HepG2 (cell line): ENCODE measurements at regions not wholly inside any gene's neighbourhood (a gene's known extent, or its start where the extent isn't known, plus 50 kb on each side); places are given as distances from the start of the nearest gene placed in this dataset.

Experiments used
- ATAC-seq: fragments of 200-7000 bp; cut with Tn5 transposase; 3 replicates; pipeline ENCODE4 v1.9.1; 2020; ENCODE audit warnings: mild to moderate bottlenecking, moderate library complexity
- BruUV-seq: library from RNA; stranded (reverse); fragments of 400-500 nt; replicated peaks from 2 replicates; lab custom pipeline; 2021; lab: Mats Ljungman, UMichigan
- CTCF ChIA-PET: fragments of 300-600 bp; formaldehyde crosslinking; extraction: SDS; loops from one replicate; lab custom pipeline; 2021; ENCODE audit warnings: low total read pairs, inconsistent platforms, low intra/inter-chr PET ratio; lab: Yijun Ruan, JAX
- POLR2A ChIA-PET: fragments of 350-600 bp; sonication (Branson Sonifier 250); formaldehyde crosslinking; loops from one replicate; lab custom pipeline; 2020; ENCODE audit warnings: antibody characterized with exemption, inconsistent platforms; lab: Yijun Ruan, JAX
- DNase-seq: peaks from one replicate; pipeline ENCODE4 v3.0.0-alpha.2; 2015; ENCODE audit warnings: low spot score
- FAIRE-seq: peaks from 3 replicates; lab custom pipeline; 2011; peaks lifted over from hg19 to GRCh38; lab: Jason Lieb, UNC
- H2AFZ ChIP-seq: one replicate; pipeline ENCODE4 v1.6.1; 2011; ENCODE audit warnings: low read length, inconsistent platforms
- H3K27ac ChIP-seq: fragments of 300-600 bp; 3 replicates; pipeline ENCODE4 v1.8.0; 2011; ENCODE audit warnings: mixed run types, mild to moderate bottlenecking, mixed read lengths, low read length, inconsistent platforms; ENCODE audit not compliant: insufficient read depth; ENCODE audit errors: extremely low read length
- H3K27me3 ChIP-seq, 2 experiments: fragments of 200-600 bp in 1 of 2; 2 replicates in 1 of 2; 3 replicates in 1 of 2; pipeline versions ENCODE4 v1.6.0 to v1.8.0; 2011; ENCODE audit warnings: low read length in 2 of 2, mild to moderate bottlenecking in 2 of 2, moderate library complexity in 2 of 2, inconsistent platforms in 1 of 2; ENCODE audit not compliant: insufficient read depth in 2 of 2, control insufficient read depth in 1 of 2
- H3K36me3 ChIP-seq, 2 experiments: fragments of 200-600 bp in 1 of 2; replicated peaks in 1 of 2; 2 replicates in 1 of 2; 3 replicates in 1 of 2; pipeline versions ENCODE4 v1.5.1 to v1.8.0; 2011; ENCODE audit warnings: low read length in 2 of 2, inconsistent platforms in 1 of 2; ENCODE audit not compliant: insufficient read depth in 2 of 2, control insufficient read depth in 1 of 2
- H3K4me1 ChIP-seq: 2 replicates; pipeline ENCODE4 v1.5.1; 2012; ENCODE audit warnings: low read length, inconsistent platforms; ENCODE audit not compliant: insufficient read depth
- H3K4me2 ChIP-seq: 2 replicates; pipeline ENCODE4 v1.6.0; 2011; ENCODE audit warnings: low read depth, low read length, inconsistent platforms
- H3K4me3 ChIP-seq, 3 experiments: fragments of 200-600 bp in 1 of 3; sonication (generic), shearing (Covaris generic) in 1 of 3; replicated peaks in 1 of 3; 2 replicates each; pipeline ENCODE4 v1.5.1; 2011 to 2016; ENCODE audit warnings: low read length in 3 of 3, inconsistent platforms in 2 of 3, low read depth in 2 of 3, mild to moderate bottlenecking in 2 of 3, control low read depth in 1 of 3, mixed read lengths in 1 of 3; ENCODE audit not compliant: insufficient read depth in 1 of 3
- H3K79me2 ChIP-seq: one replicate; pipeline ENCODE4 v1.6.1; 2011; ENCODE audit warnings: low read length, inconsistent platforms; ENCODE audit not compliant: insufficient read depth
- H3K9ac ChIP-seq: 2 replicates; pipeline ENCODE4 v1.6.0; 2011; ENCODE audit warnings: mild to moderate bottlenecking, low read depth, low read length, inconsistent platforms; ENCODE audit not compliant: insufficient read depth
- H3K9me3 ChIP-seq: 2 replicates; pipeline ENCODE4 v1.5.1; 2012; ENCODE audit warnings: mild to moderate bottlenecking, low read length
- H4K20me1 ChIP-seq: 2 replicates; pipeline ENCODE4 v1.6.0; 2011; ENCODE audit warnings: inconsistent platforms, mild to moderate bottlenecking, low read length, moderate library complexity; ENCODE audit not compliant: insufficient read depth
- ADNP ChIP-seq: sonication (generic); formaldehyde crosslinking; IDR thresholded peaks from 2 replicates; pipeline ENCODE4 v1.4.0; 2020; ENCODE audit warnings: missing genetic modification reagents
- CC2D1A ChIP-seq: sonication (generic); formaldehyde crosslinking; IDR thresholded peaks from 2 replicates; pipeline ENCODE4 v1.8.1; 2023; ENCODE audit warnings: mild to moderate bottlenecking, missing genetic modification reagents
- CREB1 ChIP-seq, 2 experiments: fragments of 450-650 bp in 1 of 2; IDR thresholded peaks; 2 replicates each; pipeline ENCODE4 v1.6.1; 2016 to 2017; ENCODE audit warnings: control low read depth in 1 of 2, mild to moderate bottlenecking in 1 of 2, missing compliant biosample characterization in 1 of 2, missing genetic modification characterization in 1 of 2
- ELF3 ChIP-seq: IDR thresholded peaks from 2 replicates; pipeline ENCODE4 v1.6.1; 2016; ENCODE audit warnings: missing genetic modification reagents, missing compliant biosample characterization
- GTF2F1 ChIP-seq: fragments of 150-350 bp; IDR thresholded peaks from 2 replicates; pipeline ENCODE4 v1.6.1; 2014; ENCODE audit warnings: low read length
- IRF2 ChIP-seq: IDR thresholded peaks from 2 replicates; pipeline ENCODE4 v1.6.1; 2018; ENCODE audit warnings: missing genetic modification reagents, missing compliant biosample characterization
- KDM3A ChIP-seq: IDR thresholded peaks from 2 replicates; pipeline ENCODE4 v1.6.1; 2018; ENCODE audit warnings: low read depth, missing compliant biosample characterization
- MBD4 ChIP-seq: IDR thresholded peaks from 2 replicates; pipeline ENCODE4 v1.6.1; 2012; ENCODE audit warnings: low read length, inconsistent platforms, borderline replicate concordance
- MBNL3 ChIP-seq: fragments of 250-450 bp; sonication (Bioruptor Pico); conservative IDR thresholded peaks from 2 replicates; pipeline ENCODE4 v1.8.0; 2022; ENCODE audit warnings: mild to moderate bottlenecking, inconsistent platforms
- SMAD1 ChIP-seq: sonication (generic); formaldehyde crosslinking; IDR thresholded peaks from 2 replicates; pipeline ENCODE4 v1.4.0; 2020; ENCODE audit warnings: missing genetic modification reagents, low read depth, mild to moderate bottlenecking, borderline replicate concordance
- TFDP1 ChIP-seq: IDR thresholded peaks from 2 replicates; pipeline ENCODE4 v1.6.1; 2016; ENCODE audit warnings: missing compliant biosample characterization, missing genetic modification reagents, borderline replicate concordance
- TP53 ChIP-seq: sonication (generic); formaldehyde crosslinking; conservative IDR thresholded peaks from 2 replicates; pipeline ENCODE4 v1.4.0; 2020; ENCODE audit warnings: missing genetic modification reagents
- YEATS2 ChIP-seq: sonication (generic); formaldehyde crosslinking; IDR thresholded peaks from 2 replicates; pipeline ENCODE4 v1.4.0; 2020; ENCODE audit warnings: missing genetic modification reagents, borderline replicate concordance
- ZNF282 ChIP-seq: fragments of 450-650 bp; IDR thresholded peaks from 2 replicates; pipeline ENCODE4 v1.6.1; 2018; ENCODE audit not compliant: partially characterized antibody
- ZNF556 ChIP-seq: sonication (generic); formaldehyde crosslinking; IDR thresholded peaks from 2 replicates; pipeline ENCODE4 v1.4.0; 2020; ENCODE audit warnings: mild to moderate bottlenecking, missing genetic modification reagents, borderline replicate concordance
- ZNF678 ChIP-seq: sonication (generic); formaldehyde crosslinking; IDR thresholded peaks from 2 replicates; pipeline ENCODE4 v1.4.0; 2020; ENCODE audit warnings: mild to moderate bottlenecking, missing genetic modification reagents
- ZNF792 ChIP-seq: IDR thresholded peaks from 2 replicates; pipeline ENCODE4 v1.6.1; 2016
- WGBS: methylation state at CpG from one replicate; pipeline ENCODE4 v1.1.6; 2017; ENCODE audit warnings: low lambda C conversion rate; 5-methylcytosine and 5-hydroxymethylcytosine counted together
- in situ Hi-C: cut with HindIII; loops from 2 replicates; pipeline ENCODE4 v1.10.0; 2017; ENCODE audit warnings: low pct_unique_long_range_greater_than_20kb; ENCODE audit not compliant: extremely low pct_ligation_motif_present
- intact Hi-C: fragments of 100-400 bp; cut with micrococcal nuclease; formaldehyde crosslinking; loops from one replicate; pipeline ENCODE4 v1.10.0; 2022; ENCODE audit not compliant: unreplicated experiment

- TF ChIP-seq CC2D1A (CRISPR knock-in tag) (no peak), MBNL3 (CRISPR knock-in tag) (no peak), GTF2F1 (no peak), ZNF792 (no peak), ADNP (CRISPR knock-in tag) (no peak), MBD4 (no peak), YEATS2 (CRISPR knock-in tag) (no peak), ZNF556 (CRISPR knock-in tag) (no peak), TP53 (no peak)
- TF ChIP-seq, all 625 proteins: peak for 0
These were observed 291.5 kb downstream of the RPS29 start (continued) for GRCh38 chr14:49294621-49295148.

GRCh38 chr14:49287004-49287403, 299.2 kb downstream of the RPS29 start:
- DNase-seq (no peak), FAIRE-seq (no peak), ATAC-seq (no peak)
- Histone ChIP-seq H3K9me3 (no peaks in the 10 kb centered on the region), H2AFZ (no peak overlapping the region), H3K9ac (no peak overlapping the region), H3K27me3 (no peaks in the 10 kb centered on the region; a peak in 2 of 5 replicates), H4K20me1 (no peaks in the 10 kb centered on the region), H3K27ac (no peak overlapping the region), H3K4me1 (no peaks in the 10 kb centered on the region), H3K36me3 (no peaks in the 10 kb centered on the region), H3K79me2 (no peaks in the 10 kb centered on the region), H3K4me3 (no peak overlapping the region), H3K4me2 (no peak overlapping the region)
- ChIA-PET POLR2A (no interaction called here), CTCF (no interaction called here)
- BruUV-seq = no TSS peak
- intact Hi-C loops (no loop called here), in situ Hi-C loops (no loop called here)
- TF ChIP-seq ELF3 (CRISPR knock-in tag) (no peak), CREB1 (IDR thresholded peaks at IDR 0.05) (peak; percentile 53; the same call in 1 of the 2 replicates), CREB1 (CRISPR knock-in tag; IDR thresholded peaks at IDR 0.05) (no peak), IRF2 (CRISPR knock-in tag) (no peak), KDM3A (CRISPR knock-in tag) (no peak), TFDP1 (CRISPR knock-in tag) (no peak), ZNF678 (CRISPR knock-in tag) (no peak), ZNF282 (no peak), SMAD1 (CRISPR knock-in tag) (no peak)
- 2% methylated on average over 5 of the region's 5 CpGs for WGBS
